Neural progenitor cell (in vitro differentiated cells): ENCODE measurements at regions not wholly inside any gene's neighbourhood (a gene's known extent, or its start where the extent isn't known, plus 50 kb on each side); places are given as distances from the start of the nearest gene placed in this dataset.

Experiments used
- EZH2 ChIP-seq: fragments of 200-600 bp; sonication (generic); IDR thresholded peaks from 2 replicates; pipeline ENCODE4 v1.6.1; 2017; ENCODE audit warnings: antibody characterized with exemption, mild to moderate bottlenecking, moderate library complexity
- TF ChIP-seq, protein P1 (sequence below): fragments of 200-600 bp; sonication (generic); IDR thresholded peaks from 2 replicates; pipeline ENCODE4 v1.5.1; 2017; ENCODE audit warnings: antibody characterized with exemption, mild to moderate bottlenecking

- TF ChIP-seq, protein P1, sequence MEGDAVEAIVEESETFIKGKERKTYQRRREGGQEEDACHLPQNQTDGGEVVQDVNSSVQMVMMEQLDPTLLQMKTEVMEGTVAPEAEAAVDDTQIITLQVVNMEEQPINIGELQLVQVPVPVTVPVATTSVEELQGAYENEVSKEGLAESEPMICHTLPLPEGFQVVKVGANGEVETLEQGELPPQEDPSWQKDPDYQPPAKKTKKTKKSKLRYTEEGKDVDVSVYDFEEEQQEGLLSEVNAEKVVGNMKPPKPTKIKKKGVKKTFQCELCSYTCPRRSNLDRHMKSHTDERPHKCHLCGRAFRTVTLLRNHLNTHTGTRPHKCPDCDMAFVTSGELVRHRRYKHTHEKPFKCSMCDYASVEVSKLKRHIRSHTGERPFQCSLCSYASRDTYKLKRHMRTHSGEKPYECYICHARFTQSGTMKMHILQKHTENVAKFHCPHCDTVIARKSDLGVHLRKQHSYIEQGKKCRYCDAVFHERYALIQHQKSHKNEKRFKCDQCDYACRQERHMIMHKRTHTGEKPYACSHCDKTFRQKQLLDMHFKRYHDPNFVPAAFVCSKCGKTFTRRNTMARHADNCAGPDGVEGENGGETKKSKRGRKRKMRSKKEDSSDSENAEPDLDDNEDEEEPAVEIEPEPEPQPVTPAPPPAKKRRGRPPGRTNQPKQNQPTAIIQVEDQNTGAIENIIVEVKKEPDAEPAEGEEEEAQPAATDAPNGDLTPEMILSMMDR, result no peak
- no peak for TF ChIP-seq EZH2
Measured at GRCh38 chr2:123917241-123917640, 107.8 kb upstream of the CNTNAP5 start.
